ENCODE measurements at regions not wholly inside any gene's neighbourhood (a gene's known extent, or its start where the extent isn't known, plus 50 kb on each side); places are given as distances from the start of the nearest gene placed in this dataset.

DNA sequence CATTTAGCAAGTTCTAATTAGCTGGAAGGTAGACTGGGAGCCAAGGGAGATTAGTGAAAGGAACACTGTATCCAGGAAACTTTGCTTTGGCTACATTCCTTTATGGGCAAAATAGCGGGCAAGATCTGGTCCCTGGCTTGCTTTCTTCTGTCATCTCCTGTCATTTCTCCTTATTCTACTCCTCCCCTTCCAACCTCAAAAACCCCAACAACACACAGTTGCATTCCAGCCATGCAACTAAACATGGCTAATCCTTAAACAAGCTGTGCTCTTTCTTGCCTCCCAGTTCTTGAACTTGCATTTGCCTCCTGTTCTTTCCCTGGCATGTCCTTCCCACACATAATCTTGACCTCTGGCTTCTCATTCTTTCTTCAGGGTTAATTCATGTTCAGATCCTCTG is 59.5 kb upstream of the CDCA7L start:
- Histone ChIP-seq H3K4me3 (ENCODE audit: low read length) (no peak overlapping the region), H3K4me1 (ENCODE audit: insufficient read depth, low read length) (peaks cover 15% of the 10 kb centered on the region), H3K27me3 (ENCODE audit: insufficient read depth, low read length) (no peaks in the 10 kb centered on the region), H3K9ac (ENCODE audit: low read depth, low read length) (no peak overlapping the region), H3K9me3 (ENCODE audit: insufficient read depth, low read depth, low read length) (no peaks in the 10 kb centered on the region), H3K36me3 (ENCODE audit: insufficient read depth, low read length) (no peaks in the 10 kb centered on the region), H3K27ac (ENCODE audit: low read depth, low read length) (no peak overlapping the region)
- 94% methylated on average over 1 of the region's 1 CpG for WGBS

DNA sequence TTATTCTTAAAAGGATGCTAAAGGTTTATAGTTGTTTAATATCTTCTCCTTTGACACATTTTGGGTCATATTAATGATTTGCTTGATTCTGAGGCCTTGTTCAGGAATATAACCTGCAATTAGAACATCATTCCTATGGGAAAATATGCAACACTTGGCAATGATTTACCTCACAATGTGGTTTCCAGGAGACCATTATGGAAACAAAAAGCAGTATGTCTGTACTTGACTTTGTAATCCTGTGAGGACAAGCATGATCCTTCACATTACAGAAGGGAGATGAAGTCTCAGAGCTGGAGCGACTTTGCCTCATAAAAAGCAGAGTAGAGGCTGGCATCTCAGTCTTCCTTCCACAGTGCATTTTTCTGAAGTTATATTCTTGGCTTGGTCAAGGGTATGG is 57.0 kb upstream of the CDCA7L start:
- WGBS: 91% methylated on average over 1 of the region's 1 CpG
- H3K27ac ChIP-seq (ENCODE audit: low read depth, low read length): no peak overlapping the region
- no peaks in the 10 kb centered on the region for H3K9me3 ChIP-seq (ENCODE audit: insufficient read depth, low read depth, low read length)
- no peak overlapping the region for H3K9ac ChIP-seq (ENCODE audit: low read depth, low read length)
- H3K4me3 ChIP-seq (ENCODE audit: low read length): no peak overlapping the region
- no peaks in the 10 kb centered on the region for H3K36me3 ChIP-seq (ENCODE audit: insufficient read depth, low read length)
- H3K27me3 ChIP-seq (ENCODE audit: insufficient read depth, low read length): no peaks in the 10 kb centered on the region
- peaks cover 11% of the 10 kb centered on the region for H3K4me1 ChIP-seq (ENCODE audit: insufficient read depth, low read length)

DNA sequence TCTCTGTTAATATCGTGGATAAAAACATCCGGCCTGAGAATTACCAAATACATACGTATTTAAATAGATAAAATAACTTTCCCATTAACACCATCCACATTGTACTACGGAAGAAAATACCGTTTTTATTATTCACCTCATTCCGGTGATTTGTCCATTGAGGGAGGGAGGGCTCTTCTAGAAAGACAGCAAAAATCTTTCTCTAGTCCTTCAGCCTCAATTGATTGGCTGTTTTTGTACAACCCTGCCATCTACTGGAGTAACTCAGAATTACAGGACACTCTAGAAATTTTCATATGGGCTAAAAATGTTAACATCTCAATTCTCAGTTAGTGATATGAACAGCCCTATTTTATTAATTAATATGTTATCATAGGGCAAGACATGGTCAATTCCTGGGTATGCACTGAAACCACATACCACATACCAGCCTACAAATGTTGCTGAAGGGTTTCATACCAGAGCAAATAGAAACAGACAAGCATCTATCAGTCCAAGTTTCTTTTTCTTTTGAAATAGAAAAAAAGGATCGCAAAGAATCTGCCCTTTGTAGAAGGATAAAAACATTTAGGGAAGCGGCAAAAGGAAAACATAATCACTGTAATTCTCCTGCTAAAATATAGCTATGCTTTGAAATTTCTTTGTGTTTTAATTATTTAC is 55.8 kb upstream of the CDCA7L start:
- H3K9ac ChIP-seq (ENCODE audit: low read depth, low read length): no peak overlapping the region
- 0 out of 2 replicates have a peak, but pooled peaks cover 4% of the 10 kb centered on the region for H3K4me1 ChIP-seq (ENCODE audit: insufficient read depth, low read length)
- H3K9me3 ChIP-seq (ENCODE audit: insufficient read depth, low read depth, low read length): no peaks in the 10 kb centered on the region
- no peaks in the 10 kb centered on the region for H3K36me3 ChIP-seq (ENCODE audit: insufficient read depth, low read length)
- no peaks in the 10 kb centered on the region for H3K27me3 ChIP-seq (ENCODE audit: insufficient read depth, low read length)
- 36% methylated on average over 4 of the region's 8 CpGs for WGBS
- H3K4me3 ChIP-seq (ENCODE audit: low read length): no peak overlapping the region
- no peak overlapping the region for H3K27ac ChIP-seq (ENCODE audit: low read depth, low read length)

DNA sequence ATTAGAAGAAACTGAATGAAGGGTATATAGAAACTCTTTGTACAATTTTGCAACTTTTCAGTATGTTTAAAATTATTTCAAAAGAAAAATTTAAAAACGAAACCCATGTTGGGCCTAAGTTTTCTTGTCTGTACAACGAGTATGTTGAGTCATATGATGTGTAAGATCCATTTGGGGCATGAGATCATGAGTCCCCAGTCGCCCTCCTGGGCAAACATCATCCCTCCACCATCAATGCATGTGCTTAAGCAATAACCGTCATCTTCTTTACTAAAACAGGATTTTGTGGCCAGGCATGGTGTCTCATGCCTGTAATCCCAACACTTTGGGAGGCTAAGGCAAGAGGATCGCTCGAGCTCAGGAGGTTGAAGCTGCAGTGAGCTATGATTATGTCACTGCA is 54.2 kb upstream of the CDCA7L start:
- H3K4me1 ChIP-seq (ENCODE audit: insufficient read depth, low read length): 0 out of 2 replicates have a peak, but pooled peaks cover 4% of the 10 kb centered on the region
- H3K36me3 ChIP-seq (ENCODE audit: insufficient read depth, low read length): no peaks in the 10 kb centered on the region
- H3K27me3 ChIP-seq (ENCODE audit: insufficient read depth, low read length): no peaks in the 10 kb centered on the region
- H3K4me3 ChIP-seq (ENCODE audit: low read length): no peak overlapping the region
- H3K27ac ChIP-seq (ENCODE audit: low read depth, low read length): no peak overlapping the region
- WGBS: 95% methylated on average over 6 of the region's 6 CpGs
- H3K9me3 ChIP-seq (ENCODE audit: insufficient read depth, low read depth, low read length): no peaks in the 10 kb centered on the region
- no peak overlapping the region for H3K9ac ChIP-seq (ENCODE audit: low read depth, low read length)

DNA sequence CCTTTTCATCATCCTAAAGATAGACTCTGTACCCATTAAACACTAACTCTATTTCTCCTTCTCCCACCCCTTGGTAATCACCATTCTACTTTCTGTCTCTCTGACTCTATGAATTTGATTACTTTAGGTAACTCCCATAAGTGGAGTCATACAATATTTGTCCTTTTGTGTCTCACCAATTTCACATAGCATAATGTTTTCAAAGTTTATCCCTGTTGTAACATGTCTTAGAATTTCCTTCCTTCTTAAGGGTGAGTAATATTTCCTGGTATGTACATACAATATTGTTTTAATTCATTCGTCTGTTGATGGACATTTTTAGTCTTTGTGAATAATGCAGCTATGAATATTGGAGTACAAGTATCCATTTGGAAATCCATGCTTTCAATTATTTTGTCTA is 50.9 kb upstream of the CDCA7L start:
- Histone ChIP-seq H3K27me3 (ENCODE audit: insufficient read depth, low read length) (no peaks in the 10 kb centered on the region), H3K4me1 (ENCODE audit: insufficient read depth, low read length) (0 out of 2 replicates have a peak, but pooled peaks cover 4% of the 10 kb centered on the region), H3K36me3 (ENCODE audit: insufficient read depth, low read length) (no peaks in the 10 kb centered on the region), H3K9me3 (ENCODE audit: insufficient read depth, low read depth, low read length) (0 out of 2 replicates have a peak, but pooled peaks cover 14% of the 10 kb centered on the region), H3K9ac (ENCODE audit: low read depth, low read length) (no peak overlapping the region), H3K4me3 (ENCODE audit: low read length) (no peak overlapping the region), H3K27ac (ENCODE audit: low read depth, low read length) (no peak overlapping the region)
- WGBS: 91% methylated on average over 1 of the region's 1 CpG

Measured in HUES64 (cell line).